H1 (cell line): ENCODE measurements at regions not wholly inside any gene's neighbourhood (a gene's known extent, or its start where the extent isn't known, plus 50 kb on each side); places are given as distances from the start of the nearest gene placed in this dataset.

Source experiments
- CREB1 ChIP-seq: IDR thresholded peaks from 2 replicates; pipeline ENCODE4 v1.6.1; 2012; ENCODE audit warnings: inconsistent platforms
- EP300 ChIP-seq, 2 experiments: IDR thresholded peaks; 1 replicate in 1 of 2; 2 replicates in 1 of 2; pipeline ENCODE4 v1.6.1; 2011 to 2012; ENCODE audit warnings: low read depth in 2 of 2, low read length in 2 of 2, mild to moderate bottlenecking in 2 of 2, borderline replicate concordance in 1 of 2, inconsistent platforms in 1 of 2, moderate library complexity in 1 of 2
- EZH2 ChIP-seq: fragments of 200-600 bp; sonication (generic); IDR thresholded peaks from 2 replicates; pipeline ENCODE4 v1.7.1; 2012; ENCODE audit warnings: low read depth, mild to moderate bottlenecking, moderate library complexity, low read length, inconsistent platforms; ENCODE audit not compliant: severe bottlenecking
- GABPA ChIP-seq: IDR thresholded peaks from 2 replicates; pipeline ENCODE4 v1.6.1; 2011; ENCODE audit warnings: mild to moderate bottlenecking, low read length, moderate library complexity, borderline replicate concordance; ENCODE audit not compliant: insufficient read depth
- HDAC2 ChIP-seq, 2 experiments: fragments of 300-600 bp in 1 of 2; sonication (generic) in 1 of 2; IDR thresholded peaks; 2 replicates each; pipeline ENCODE4 v1.6.1; 2011 to 2012; ENCODE audit warnings: low read depth in 2 of 2, low read length in 2 of 2, mild to moderate bottlenecking in 2 of 2, moderate library complexity in 2 of 2, borderline replicate concordance in 1 of 2, inconsistent platforms in 1 of 2
- JUN ChIP-seq: IDR thresholded peaks from 2 replicates; pipeline ENCODE4 v1.6.1; 2011; ENCODE audit warnings: low read depth, mild to moderate bottlenecking, improper control_type of control experiment, low read length
- POLR2AphosphoS5 ChIP-seq: IDR thresholded peaks from 2 replicates; pipeline ENCODE4 v1.6.1; 2011; ENCODE audit warnings: low read depth, low read length
- RAD21 ChIP-seq, 2 experiments: IDR thresholded peaks in 1 of 2; conservative IDR thresholded peaks in 1 of 2; 2 replicates each; pipeline ENCODE4 v1.6.1; 2011; ENCODE audit warnings: low read depth in 2 of 2, low read length in 2 of 2, improper control_type of control experiment in 1 of 2, inconsistent platforms in 1 of 2, mild to moderate bottlenecking in 1 of 2, moderate library complexity in 1 of 2
- SP2 ChIP-seq: IDR thresholded peaks from 2 replicates; pipeline ENCODE4 v1.6.1; 2012; ENCODE audit warnings: mild to moderate bottlenecking, low read length, inconsistent platforms
- TF ChIP-seq, protein P1 (sequence below), 3 experiments: IDR thresholded peaks; 1 replicate in 2 of 3; 2 replicates in 1 of 3; pipeline versions ENCODE4 v1.5.1 to v1.6.1; 2011; ENCODE audit warnings: low read length in 3 of 3, mild to moderate bottlenecking in 3 of 3, inconsistent platforms in 2 of 3, low read depth in 1 of 3, moderate library complexity in 1 of 3; ENCODE audit not compliant: insufficient read depth in 1 of 3; ENCODE audit errors: control extremely low read depth in 1 of 3
- TF ChIP-seq, protein P2 (sequence below): IDR thresholded peaks from 2 replicates; pipeline ENCODE4 v1.6.1; 2011; ENCODE audit warnings: low read depth, mild to moderate bottlenecking, low read length; ENCODE audit not compliant: insufficient read depth

DNA sequence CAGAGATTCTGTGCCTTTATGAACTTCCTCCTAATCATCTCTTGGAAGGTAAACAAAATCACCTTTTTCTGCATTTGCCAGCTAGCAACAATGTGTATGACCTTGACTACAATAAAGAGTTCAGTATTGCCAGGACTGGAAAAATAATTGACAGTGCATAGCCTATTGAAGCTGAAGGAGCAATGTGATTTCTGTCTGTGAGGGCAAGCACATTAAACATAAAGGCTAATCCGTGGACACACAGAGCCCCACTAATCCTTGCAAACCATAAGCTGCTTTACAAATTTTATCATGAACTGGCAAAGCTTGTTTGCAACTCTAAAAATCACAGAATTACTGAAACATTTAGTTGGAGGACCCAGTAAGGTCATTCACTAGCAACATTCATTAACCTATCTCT is 563.8 kb downstream of the PYDC2 start:
- TF ChIP-seq SP2: no peak
- TF ChIP-seq RAD21 (IDR thresholded peaks at IDR 0.05 in 1 of 2, conservative IDR thresholded peaks at IDR 0.05 in 1 of 2; ENCODE audit: low read depth in 2 of 2, low read length in 2 of 2): no peak
- TF ChIP-seq, protein P1, sequence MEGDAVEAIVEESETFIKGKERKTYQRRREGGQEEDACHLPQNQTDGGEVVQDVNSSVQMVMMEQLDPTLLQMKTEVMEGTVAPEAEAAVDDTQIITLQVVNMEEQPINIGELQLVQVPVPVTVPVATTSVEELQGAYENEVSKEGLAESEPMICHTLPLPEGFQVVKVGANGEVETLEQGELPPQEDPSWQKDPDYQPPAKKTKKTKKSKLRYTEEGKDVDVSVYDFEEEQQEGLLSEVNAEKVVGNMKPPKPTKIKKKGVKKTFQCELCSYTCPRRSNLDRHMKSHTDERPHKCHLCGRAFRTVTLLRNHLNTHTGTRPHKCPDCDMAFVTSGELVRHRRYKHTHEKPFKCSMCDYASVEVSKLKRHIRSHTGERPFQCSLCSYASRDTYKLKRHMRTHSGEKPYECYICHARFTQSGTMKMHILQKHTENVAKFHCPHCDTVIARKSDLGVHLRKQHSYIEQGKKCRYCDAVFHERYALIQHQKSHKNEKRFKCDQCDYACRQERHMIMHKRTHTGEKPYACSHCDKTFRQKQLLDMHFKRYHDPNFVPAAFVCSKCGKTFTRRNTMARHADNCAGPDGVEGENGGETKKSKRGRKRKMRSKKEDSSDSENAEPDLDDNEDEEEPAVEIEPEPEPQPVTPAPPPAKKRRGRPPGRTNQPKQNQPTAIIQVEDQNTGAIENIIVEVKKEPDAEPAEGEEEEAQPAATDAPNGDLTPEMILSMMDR (IDR thresholded peaks at IDR 0.05; ENCODE audit: control extremely low read depth in 1 of 3, insufficient read depth in 1 of 3, low read depth in 1 of 3, low read length in 3 of 3): no peak
- TF ChIP-seq EP300 (IDR thresholded peaks at IDR 0.05; ENCODE audit: borderline replicate concordance in 1 of 2, low read depth in 2 of 2, low read length in 2 of 2): no peak
- no peak for TF ChIP-seq GABPA
- no peak for TF ChIP-seq HDAC2 (IDR thresholded peaks at IDR 0.05; ENCODE audit: borderline replicate concordance in 1 of 2, low read depth in 2 of 2, low read length in 2 of 2)
- TF ChIP-seq CREB1: no peak
- TF ChIP-seq, protein P2, sequence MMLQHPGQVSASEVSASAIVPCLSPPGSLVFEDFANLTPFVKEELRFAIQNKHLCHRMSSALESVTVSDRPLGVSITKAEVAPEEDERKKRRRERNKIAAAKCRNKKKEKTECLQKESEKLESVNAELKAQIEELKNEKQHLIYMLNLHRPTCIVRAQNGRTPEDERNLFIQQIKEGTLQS: no peak
- no peak for TF ChIP-seq POLR2AphosphoS5
- no peak for TF ChIP-seq JUN
- TF ChIP-seq EZH2: no peak
